ENCODE measurements at regions not wholly inside any gene's neighbourhood (a gene's known extent, or its start where the extent isn't known, plus 50 kb on each side); places are given as distances from the start of the nearest gene placed in this dataset.

DNA sequence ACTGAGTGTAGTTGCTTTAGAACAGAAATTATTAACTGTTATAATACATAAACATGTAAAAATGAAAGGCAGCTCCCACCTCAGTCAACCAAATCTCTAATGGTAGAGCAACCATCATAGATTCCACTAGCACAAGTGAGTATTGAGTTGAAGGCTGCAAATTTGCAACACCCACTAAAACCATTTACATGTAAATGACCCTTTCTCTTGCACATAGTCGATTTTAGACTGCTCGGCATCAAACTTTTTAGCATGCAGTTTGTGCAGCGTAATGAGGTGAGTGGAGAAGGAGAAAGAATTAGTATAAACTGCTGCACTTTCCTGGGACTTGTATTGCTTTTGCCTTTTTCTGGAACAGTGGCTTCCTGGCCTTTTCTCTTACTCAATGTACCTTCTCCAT, 62.8 kb downstream of the FBXO5 start:
- H3K4me3 ChIP-seq = no peak overlapping the region
- H3K4me1 ChIP-seq = no peaks in the 10 kb centered on the region
- intact Hi-C loops (cut with DNase I; ENCODE audit: low total_unique reads) (no loop called here), in situ Hi-C loops (cut with MboI; ENCODE audit: low pct_ligation_motif_present in 1 of 4, low pct_unique_long_range_greater_than_20kb in 1 of 4, low sequenced_read_pairs in 3 of 4) (no loop called here)
- H3K27me3 ChIP-seq = no peaks in the 10 kb centered on the region
- 83 to 84% methylated on average over 3 of the region's 3 CpGs for WGBS, 2 donors (ENCODE audit: low coverage in 1 of 2)
- DNase-seq = no peak
- H3K27ac ChIP-seq = no peak overlapping the region
- TF ChIP-seq, protein P1, sequence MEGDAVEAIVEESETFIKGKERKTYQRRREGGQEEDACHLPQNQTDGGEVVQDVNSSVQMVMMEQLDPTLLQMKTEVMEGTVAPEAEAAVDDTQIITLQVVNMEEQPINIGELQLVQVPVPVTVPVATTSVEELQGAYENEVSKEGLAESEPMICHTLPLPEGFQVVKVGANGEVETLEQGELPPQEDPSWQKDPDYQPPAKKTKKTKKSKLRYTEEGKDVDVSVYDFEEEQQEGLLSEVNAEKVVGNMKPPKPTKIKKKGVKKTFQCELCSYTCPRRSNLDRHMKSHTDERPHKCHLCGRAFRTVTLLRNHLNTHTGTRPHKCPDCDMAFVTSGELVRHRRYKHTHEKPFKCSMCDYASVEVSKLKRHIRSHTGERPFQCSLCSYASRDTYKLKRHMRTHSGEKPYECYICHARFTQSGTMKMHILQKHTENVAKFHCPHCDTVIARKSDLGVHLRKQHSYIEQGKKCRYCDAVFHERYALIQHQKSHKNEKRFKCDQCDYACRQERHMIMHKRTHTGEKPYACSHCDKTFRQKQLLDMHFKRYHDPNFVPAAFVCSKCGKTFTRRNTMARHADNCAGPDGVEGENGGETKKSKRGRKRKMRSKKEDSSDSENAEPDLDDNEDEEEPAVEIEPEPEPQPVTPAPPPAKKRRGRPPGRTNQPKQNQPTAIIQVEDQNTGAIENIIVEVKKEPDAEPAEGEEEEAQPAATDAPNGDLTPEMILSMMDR (IDR thresholded peaks at IDR 0.05) = no peak
- TF ChIP-seq POLR2A (IDR thresholded peaks at IDR 0.05) (no peak), POLR2AphosphoS5 (IDR thresholded peaks at IDR 0.05) (no peak), EP300 (IDR thresholded peaks at IDR 0.05; ENCODE audit: low read depth) (no peak)
- H3K36me3 ChIP-seq = no peaks in the 10 kb centered on the region
- no peaks in the 10 kb centered on the region for H3K9me3 ChIP-seq

All from transverse colon (tissue), 4 donors.